GM18951 (cell line): ENCODE measurements at regions not wholly inside any gene's neighbourhood (a gene's known extent, or its start where the extent isn't known, plus 50 kb on each side); places are given as distances from the start of the nearest gene placed in this dataset.
"Not testable (repeated sequence)": the region's sequence is repeated elsewhere in the genome, so short reads cannot be mapped to it uniquely, and the experiment has no call there.

Source experiments
- POLR2A ChIP-seq: IDR thresholded peaks from 4 replicates; pipeline ENCODE4 v1.6.1; 2011; ENCODE audit warnings: mild to moderate bottlenecking; ENCODE audit not compliant: insufficient read length, insufficient read depth; ENCODE audit errors: extremely low read depth
- in situ Hi-C: fragments of 300-500 bp; cut with MboI; formaldehyde crosslinking; loops from one replicate; pipeline ENCODE4 v1.12.0; 2022; ENCODE audit warnings: low sequenced_read_pairs, mixed read lengths, inconsistent platforms; ENCODE audit not compliant: unreplicated experiment

DNA sequence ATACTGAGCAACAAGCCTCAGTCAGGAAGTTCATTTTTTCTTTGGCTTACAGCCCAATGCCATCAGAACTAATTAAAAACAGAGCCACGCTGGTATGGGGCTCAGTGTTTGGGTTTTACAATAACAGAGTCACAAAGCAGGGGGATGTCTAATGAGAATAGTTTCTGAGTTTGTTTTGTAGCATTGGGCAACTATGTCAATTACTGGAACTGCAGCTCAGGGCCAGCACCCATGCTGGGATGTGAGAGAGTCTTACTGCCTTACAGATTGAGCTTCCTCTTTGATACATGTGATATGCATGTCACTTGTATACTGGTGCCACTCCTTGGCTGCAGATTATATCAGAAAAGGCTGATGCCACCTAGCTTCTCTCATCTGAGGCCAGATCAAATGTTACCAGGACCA, 117.6 kb downstream of the TFAP2B start:
- TF ChIP-seq POLR2A = no peak
- in situ Hi-C loops = no loop called here

DNA sequence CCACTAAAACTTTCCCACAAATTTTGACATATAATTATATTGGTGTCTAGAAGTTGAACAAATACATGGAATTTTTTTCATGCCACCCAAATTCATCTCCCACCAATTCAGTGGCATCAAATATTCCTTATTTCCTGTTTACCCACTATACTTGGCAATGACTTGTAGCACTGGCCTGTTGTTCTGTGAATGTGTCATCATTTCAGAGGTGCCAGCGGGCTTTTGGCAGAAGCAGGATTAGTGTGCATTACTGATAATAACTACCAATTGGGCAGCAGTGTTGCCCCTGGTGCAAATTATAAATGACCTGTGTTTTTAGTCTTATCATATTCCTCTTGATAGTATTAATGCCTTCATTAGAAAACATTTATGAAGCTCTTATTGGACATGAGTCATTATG, 121.3 kb downstream of the TFAP2B start:
- in situ Hi-C loops = no loop called here
- TF ChIP-seq POLR2A = no peak

DNA sequence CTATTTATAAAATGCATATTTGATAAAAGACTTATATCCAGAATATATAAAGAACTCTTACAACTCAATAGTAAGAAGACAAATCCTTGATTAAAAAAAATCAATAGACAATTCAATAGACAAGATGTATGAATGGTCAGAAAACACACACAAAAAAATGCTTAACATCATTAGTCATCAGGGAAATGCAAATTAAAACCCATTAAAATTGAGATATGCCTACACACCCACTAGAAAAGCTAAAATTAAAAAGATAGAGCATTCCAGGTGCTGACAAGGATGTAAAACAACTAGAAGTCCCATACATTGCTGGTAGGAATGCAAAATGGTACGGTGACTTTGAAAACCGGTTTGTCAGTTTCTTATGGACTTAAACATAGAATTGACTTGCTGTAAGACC, 127.1 kb downstream of the TFAP2B start:
- in situ Hi-C loops = no loop called here
- TF ChIP-seq POLR2A = no peak

DNA sequence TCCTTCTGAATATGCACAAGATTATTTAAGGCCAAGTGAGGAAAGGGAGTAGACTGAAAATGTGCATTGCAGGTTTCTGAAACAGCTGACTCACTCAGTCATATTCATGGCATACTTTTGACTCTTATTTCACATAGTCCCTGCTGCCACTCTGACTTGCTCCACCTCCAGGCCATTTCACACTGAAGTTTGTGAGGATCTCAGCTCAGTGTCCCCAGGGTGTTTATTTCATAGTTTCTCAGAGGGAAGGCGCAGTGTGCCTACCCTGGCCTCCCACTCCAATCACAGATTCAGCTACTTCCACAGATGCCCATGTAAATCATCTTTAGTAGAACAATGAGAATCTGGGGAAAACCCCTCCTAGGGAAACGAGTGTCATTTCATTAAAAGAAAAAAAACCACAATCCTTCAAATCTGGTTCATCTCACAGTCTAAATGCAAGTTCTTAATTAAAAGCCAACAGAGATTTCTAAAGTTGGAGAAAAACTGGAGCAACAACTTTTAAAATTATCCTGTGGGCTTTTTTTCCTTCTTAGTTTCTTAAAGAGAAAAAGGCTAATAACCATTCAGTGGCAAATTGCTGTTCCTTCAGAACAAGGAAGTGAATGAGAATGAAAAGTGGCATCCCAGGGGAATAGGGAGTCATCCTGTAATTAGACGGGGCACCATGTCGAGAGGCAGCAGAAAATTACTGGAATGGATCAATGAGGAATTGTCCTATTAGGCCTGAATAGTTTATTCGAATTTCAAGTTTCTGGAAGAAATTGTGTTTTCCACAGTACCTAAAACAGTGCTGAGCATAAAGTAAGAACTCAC, 133.6 kb downstream of the TFAP2B start:
- no peak for TF ChIP-seq POLR2A
- in situ Hi-C loops = no loop called here

DNA sequence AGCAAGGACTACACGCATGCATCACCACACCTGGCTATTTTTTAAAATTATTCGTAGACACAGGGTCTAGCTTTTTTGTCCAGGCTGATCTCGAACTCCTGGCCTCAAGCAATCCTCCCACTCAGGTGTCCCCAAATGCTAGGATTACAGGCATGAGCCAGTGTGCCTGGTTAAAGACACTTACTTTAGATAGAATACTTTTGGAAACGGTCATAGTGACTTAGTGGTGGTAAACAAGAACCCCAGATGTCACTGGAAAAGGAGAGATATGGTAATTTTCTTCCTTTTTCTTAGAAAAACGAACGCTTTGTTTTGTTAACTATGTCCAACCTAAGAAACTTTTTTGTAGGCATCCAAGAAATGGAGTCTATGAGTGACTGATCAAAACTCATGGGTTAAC, 137.3 kb downstream of the TFAP2B start:
- TF ChIP-seq POLR2A = no peak
- in situ Hi-C loops = no loop called here

DNA sequence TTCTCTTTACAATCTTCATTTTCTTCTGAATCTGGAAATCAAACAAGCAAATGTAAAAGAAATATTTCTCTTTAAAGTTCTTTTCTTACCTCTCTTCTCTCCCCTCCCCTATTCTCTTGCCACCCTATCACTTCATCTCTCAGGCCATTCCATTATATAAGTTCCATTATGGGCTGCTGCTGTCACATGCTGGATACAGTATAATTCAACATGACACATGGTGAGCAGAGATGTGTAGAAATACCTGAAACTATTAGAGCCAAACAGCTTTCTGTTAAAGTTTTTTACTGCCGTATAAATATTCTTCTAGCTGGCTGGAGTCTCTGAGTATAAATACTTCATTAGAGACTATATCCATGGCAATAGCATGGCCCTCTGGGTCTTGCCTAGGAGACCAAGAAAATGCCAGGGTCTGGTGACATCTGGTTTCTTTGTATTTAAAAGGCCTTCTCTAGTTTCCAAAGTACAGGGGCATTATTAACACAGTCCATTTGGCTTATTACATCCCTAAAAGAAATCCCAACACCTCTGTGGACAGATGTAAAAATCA, 139.6 kb downstream of the TFAP2B start:
- in situ Hi-C loops = no loop called here
- no peak for TF ChIP-seq POLR2A

DNA sequence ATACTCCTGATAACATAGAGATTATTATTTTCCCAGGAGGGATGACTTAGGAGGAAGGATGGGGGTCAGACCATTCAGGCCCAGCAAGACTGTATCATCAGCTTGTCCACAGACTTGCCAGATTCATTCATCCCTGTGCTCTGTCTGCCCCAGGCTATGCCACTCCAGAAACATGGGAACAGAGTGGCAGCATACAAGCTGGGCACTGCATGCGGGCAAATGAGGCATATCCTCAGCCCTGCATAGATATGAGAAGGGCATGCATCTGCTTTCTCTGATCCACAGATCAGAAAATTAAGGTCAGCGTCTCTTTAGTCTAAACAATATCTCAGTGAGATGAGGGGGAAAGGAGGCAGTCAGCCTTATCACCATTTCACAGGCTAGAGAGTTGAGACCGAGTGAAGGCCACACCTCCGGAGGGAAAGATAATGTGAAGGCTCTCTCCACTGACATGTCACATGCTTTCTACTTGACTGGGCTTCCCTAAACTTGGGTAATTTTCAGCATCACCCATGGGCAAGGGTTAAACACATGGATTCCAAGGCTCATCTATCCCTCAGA, 140.5 kb downstream of the TFAP2B start:
- TF ChIP-seq POLR2A = no peak
- in situ Hi-C loops = no loop called here

DNA sequence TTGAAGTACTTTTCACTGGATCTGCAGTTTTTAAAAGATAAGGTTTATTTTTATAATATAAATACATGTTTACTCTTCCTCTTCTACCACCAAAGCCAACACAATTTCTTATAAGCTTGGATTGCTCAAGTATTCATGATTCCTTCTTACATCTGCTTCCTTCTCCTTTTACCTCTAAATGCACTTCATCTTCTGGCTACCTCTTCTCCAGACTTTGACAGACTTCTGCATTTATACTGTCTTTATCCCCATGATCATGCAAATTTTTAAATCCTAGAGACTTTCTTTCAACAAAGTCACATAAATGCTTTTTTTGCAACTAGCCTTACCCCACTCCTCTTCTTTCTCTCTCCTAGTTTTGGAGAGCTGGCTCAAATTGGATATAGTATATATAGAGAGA, 142.9 kb downstream of the TFAP2B start:
- in situ Hi-C loops = no loop called here
- TF ChIP-seq POLR2A = no peak

DNA sequence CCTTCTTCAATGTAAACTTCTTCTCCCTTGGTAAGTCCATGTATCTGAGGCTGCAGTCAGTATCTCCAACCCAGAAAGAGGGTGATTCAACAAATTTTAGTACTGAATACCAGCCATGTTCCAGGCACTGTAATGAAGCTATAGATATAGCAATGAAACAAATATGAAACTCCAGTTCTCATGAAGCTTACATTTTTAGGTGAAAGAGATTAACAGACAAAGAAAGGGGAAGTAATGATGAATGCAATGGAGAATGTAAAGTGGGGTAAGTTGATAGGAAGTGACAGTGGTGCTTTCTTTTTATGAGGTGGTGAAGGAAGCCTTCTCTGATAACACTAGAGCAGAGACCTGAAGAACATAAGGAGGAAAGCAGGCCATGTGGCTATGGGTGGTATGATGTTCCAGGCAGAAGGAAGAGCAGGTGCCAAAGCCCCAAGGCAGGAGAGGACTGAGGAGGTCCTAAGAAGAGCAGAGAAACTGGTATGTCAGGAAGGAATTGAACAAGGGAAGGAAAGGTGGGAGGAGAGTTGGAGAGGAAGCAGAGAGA, 143.6 kb downstream of the TFAP2B start:
- no peak for TF ChIP-seq POLR2A
- in situ Hi-C loops = no loop called here

DNA sequence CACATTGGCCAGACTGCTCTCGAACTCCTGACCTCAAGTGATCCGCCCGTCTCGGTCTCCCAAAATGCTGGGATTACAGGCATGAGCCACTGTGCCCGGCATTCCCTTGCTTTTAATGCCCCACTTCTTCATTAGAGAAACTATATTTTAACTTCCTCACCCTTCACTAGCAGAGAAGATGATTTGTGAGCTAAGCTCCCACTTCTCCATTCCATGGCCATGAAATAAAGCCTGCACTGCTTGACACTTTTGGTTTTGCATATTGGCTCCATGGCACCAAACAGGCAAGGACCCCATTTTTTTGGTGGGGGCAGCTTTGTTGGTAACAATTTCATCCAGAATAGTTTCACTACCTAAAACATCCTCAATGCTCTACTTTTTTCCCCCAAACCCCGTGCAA, 145.3 kb downstream of the TFAP2B start:
- in situ Hi-C loops = no loop called here
- TF ChIP-seq POLR2A = no peak

DNA sequence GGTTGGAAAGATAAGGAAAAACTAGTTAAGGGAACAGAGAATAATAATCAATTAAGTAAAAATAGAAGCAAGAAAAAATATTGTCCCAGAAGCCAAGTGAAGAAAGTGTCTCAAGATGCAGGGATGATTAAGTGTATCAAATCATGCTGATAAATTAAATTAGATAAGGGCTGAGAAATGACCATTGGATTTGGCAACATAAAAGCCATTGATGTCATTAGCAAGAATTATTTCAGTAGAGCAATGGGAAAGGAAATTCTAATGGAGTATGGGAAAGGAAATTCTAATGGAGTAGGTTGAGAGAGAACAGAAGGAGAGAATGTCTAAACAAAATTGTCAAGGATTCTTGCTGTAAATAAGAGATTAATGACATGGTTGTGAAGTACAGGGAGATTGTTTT, 146.8 kb downstream of the TFAP2B start:
- in situ Hi-C loops = no loop called here
- TF ChIP-seq POLR2A = no peak

DNA sequence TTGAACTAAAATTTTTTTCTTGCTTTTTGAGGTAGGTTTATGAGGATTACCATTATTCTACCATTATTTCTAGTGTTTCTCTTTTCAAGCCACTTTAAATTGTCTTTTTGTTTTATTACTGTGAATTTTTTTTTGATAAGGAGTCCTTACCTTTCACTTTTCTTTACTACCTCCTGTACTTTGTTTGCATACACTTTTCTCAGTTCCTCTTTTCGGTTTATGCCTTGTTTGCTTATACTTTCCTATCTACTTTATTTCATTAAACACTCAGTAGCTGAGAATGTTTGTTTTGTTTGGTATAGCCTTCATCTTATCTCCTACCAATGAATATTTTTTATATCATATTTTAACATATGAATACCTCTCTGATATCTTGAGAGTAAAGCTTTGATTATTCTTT, 147.9 kb downstream of the TFAP2B start:
- no peak for TF ChIP-seq POLR2A

DNA sequence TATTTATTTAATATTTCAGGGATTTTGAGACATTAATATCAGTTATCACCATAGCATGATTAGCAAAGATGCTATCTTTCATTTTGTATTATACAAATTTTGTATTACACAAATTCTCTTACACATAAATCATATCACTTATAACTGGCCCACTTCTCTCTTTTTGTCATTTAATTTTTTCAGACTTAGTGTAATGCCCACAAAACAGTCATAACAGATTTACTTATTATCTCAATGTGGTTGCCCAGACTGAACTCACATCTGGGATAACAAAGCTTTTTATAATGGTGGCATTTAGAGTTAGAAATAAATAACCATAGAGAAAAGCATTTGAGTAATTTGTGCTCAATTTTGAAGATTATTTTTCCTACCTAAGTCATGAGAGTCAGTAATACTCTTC, 148.3 kb downstream of the TFAP2B start:
- in situ Hi-C loops = no loop called here
- TF ChIP-seq POLR2A = no peak

More for the DNA sequence above, 147.9 kb downstream of the TFAP2B start:
- in situ Hi-C loops = no loop called here

DNA sequence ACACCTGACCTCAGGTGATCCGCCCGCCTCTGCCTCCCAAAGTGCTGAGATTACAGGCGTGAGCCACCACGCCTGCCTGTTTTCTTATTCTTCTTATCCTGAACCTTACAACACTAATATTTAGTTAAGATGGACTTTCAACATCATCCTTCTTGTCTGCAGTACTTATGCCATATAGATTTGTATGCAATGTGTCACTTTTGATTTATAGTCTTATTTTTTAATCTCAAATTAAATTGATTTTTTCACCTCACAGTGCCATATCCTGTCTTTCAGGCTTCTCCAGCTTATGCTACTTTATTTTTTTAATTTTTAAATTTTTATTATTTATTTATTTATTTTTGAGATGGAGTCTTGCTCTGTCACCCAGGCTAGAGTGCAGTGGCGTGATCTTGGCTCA, 149.6 kb downstream of the TFAP2B start:
- in situ Hi-C loops = not testable (repeated sequence)

DNA sequence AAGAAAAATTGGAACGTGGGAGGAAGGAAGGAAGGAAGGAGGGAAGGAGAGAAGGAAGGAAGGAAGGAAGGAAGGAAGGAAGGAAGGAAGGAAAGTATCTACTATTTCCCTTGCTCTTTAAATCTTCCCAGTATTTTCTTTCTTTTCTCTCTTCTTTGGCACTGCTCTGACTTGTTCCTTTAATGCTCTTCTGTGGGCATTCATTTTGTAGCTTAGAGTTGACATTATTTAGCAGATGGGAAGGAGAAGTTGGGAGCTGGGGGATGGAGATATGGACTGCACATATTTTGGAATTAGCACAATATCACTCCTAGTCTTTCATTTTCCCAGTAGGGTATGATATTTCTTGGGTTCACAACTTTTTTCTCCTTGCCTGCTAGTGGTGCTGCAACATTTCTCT, 152.2 kb downstream of the TFAP2B start:
- in situ Hi-C loops = no loop called here
- TF ChIP-seq POLR2A = no peak
